ENCODE measurements at regions not wholly inside any gene's neighbourhood (a gene's known extent, or its start where the extent isn't known, plus 50 kb on each side); places are given as distances from the start of the nearest gene placed in this dataset.

GRCh38 chr9:107430071-107430470 lies 59.5 kb downstream of the KLF4 start:
- TF ChIP-seq, protein P1, sequence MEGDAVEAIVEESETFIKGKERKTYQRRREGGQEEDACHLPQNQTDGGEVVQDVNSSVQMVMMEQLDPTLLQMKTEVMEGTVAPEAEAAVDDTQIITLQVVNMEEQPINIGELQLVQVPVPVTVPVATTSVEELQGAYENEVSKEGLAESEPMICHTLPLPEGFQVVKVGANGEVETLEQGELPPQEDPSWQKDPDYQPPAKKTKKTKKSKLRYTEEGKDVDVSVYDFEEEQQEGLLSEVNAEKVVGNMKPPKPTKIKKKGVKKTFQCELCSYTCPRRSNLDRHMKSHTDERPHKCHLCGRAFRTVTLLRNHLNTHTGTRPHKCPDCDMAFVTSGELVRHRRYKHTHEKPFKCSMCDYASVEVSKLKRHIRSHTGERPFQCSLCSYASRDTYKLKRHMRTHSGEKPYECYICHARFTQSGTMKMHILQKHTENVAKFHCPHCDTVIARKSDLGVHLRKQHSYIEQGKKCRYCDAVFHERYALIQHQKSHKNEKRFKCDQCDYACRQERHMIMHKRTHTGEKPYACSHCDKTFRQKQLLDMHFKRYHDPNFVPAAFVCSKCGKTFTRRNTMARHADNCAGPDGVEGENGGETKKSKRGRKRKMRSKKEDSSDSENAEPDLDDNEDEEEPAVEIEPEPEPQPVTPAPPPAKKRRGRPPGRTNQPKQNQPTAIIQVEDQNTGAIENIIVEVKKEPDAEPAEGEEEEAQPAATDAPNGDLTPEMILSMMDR (conservative IDR thresholded peaks at IDR 0.05 in 1 of 2, IDR thresholded peaks at IDR 0.05 in 1 of 2; ENCODE audit: low read depth in 1 of 2, low read length in 2 of 2) = no peak
- no peak for TF ChIP-seq EZH2 (IDR thresholded peaks at IDR 0.05; ENCODE audit: low read length, missing control alignments)
